Neutrophil (primary cell): ENCODE measurements at regions not wholly inside any gene's neighbourhood (a gene's known extent, or its start where the extent isn't known, plus 50 kb on each side); places are given as distances from the start of the nearest gene placed in this dataset.
"Not testable (repeated sequence)": the region's sequence is repeated elsewhere in the genome, so short reads cannot be mapped to it uniquely, and the experiment has no call there.

Experiments
- H3K27ac ChIP-seq: fragments of 200-600 bp; sonication (generic); 2 replicates; pipeline ENCODE4 v1.5.1; 2016; ENCODE audit warnings: mild to moderate bottlenecking, moderate library complexity
- H3K27me3 ChIP-seq: fragments of 200-600 bp; sonication (generic); 2 replicates; pipeline ENCODE4 v1.6.0; 2016; ENCODE audit warnings: mild to moderate bottlenecking
- H3K36me3 ChIP-seq: fragments of 200-600 bp; sonication (generic); 2 replicates; pipeline ENCODE4 v1.5.1; 2017
- H3K4me1 ChIP-seq, 2 experiments: fragments of 200-600 bp in 1 of 2; sonication (generic) in 1 of 2; 1 replicate in 1 of 2; 2 replicates in 1 of 2; pipeline versions ENCODE4 v1.5.1 to v1.6.1; 2013 to 2016; ENCODE audit warnings: low read depth in 1 of 2, low read length in 1 of 2, mild to moderate bottlenecking in 1 of 2, moderate library complexity in 1 of 2; ENCODE audit not compliant: control insufficient read depth in 1 of 2, insufficient read depth in 1 of 2
- H3K4me3 ChIP-seq, 2 experiments: fragments of 200-600 bp in 1 of 2; sonication (generic) in 1 of 2; 1 replicate in 1 of 2; 2 replicates in 1 of 2; pipeline ENCODE4 v1.5.1; 2013 to 2016; ENCODE audit warnings: low read depth in 1 of 2, low read length in 1 of 2, mild to moderate bottlenecking in 1 of 2, moderate library complexity in 1 of 2
- H3K9me3 ChIP-seq: fragments of 200-600 bp; sonication (generic); 2 replicates; pipeline ENCODE4 v1.5.1; 2016
- TF ChIP-seq, protein P1 (sequence below): fragments of 200-600 bp; sonication (generic); IDR thresholded peaks from 2 replicates; pipeline ENCODE4 v1.5.1; 2016; ENCODE audit warnings: antibody characterized with exemption

GRCh38 chr7:155935726-155936125 is 123.5 kb upstream of the SHH start:
- no peaks in the 10 kb centered on the region for H3K27me3 ChIP-seq
- H3K9me3 ChIP-seq = no peaks in the 10 kb centered on the region
- no peak overlapping the region for H3K27ac ChIP-seq
- TF ChIP-seq, protein P1, sequence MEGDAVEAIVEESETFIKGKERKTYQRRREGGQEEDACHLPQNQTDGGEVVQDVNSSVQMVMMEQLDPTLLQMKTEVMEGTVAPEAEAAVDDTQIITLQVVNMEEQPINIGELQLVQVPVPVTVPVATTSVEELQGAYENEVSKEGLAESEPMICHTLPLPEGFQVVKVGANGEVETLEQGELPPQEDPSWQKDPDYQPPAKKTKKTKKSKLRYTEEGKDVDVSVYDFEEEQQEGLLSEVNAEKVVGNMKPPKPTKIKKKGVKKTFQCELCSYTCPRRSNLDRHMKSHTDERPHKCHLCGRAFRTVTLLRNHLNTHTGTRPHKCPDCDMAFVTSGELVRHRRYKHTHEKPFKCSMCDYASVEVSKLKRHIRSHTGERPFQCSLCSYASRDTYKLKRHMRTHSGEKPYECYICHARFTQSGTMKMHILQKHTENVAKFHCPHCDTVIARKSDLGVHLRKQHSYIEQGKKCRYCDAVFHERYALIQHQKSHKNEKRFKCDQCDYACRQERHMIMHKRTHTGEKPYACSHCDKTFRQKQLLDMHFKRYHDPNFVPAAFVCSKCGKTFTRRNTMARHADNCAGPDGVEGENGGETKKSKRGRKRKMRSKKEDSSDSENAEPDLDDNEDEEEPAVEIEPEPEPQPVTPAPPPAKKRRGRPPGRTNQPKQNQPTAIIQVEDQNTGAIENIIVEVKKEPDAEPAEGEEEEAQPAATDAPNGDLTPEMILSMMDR = no peak
- no peaks in the 10 kb centered on the region for H3K4me1 ChIP-seq
- no peak overlapping the region for H3K4me3 ChIP-seq
- no peaks in the 10 kb centered on the region for H3K36me3 ChIP-seq

GRCh38 chr7:155935005-155935557 is 122.8 kb upstream of the SHH start:
- Histone ChIP-seq H3K4me3 (no peak overlapping the region), H3K4me1 (no peaks in the 10 kb centered on the region), H3K36me3 (no peaks in the 10 kb centered on the region), H3K27ac (no peak overlapping the region), H3K27me3 (no peaks in the 10 kb centered on the region), H3K9me3 (no peaks in the 10 kb centered on the region)
- TF ChIP-seq, protein P1 = no peak

GRCh38 chr7:155932324-155932723 is 120.1 kb upstream of the SHH start:
- H3K9me3 ChIP-seq, H3K4me1 ChIP-seq, H3K4me3 ChIP-seq, H3K27me3 ChIP-seq, H3K36me3 ChIP-seq, H3K27ac ChIP-seq: not testable (repeated sequence)

DNA sequence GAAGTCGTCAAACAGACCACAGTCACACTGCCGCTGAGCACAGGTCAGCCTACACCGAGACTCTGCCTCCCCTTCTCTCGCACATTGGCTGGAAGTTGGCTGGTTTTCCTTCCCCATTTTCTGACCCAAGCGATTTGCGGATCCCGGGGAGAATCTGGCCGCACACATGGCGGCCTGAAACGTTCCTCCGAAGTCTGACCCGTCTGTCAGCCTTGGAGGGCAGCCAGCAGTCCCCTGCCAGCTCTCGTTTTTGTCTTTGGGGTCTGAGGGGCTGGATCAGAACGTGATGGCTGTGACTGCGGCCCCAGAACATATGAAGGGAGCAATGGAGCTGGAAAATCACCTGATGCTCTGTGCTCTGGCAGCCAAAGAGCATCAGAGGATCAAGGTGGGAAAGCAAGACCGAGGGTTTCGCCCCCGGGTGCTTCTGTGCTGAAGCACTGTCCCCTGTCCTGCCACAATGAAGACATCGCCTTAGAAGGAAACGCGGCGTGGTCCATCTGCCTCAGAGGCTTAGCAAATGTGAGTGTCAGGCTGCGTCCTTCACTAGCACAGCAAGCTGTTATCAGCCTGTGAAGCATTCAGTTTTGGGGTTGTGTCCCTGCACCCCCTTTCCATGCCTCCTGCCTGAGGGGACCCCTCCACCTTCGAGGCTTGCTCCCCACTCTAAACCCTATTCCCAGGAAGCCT is 119.3 kb upstream of the SHH start:
- H3K4me3 ChIP-seq = no peak overlapping the region
- no peaks in the 10 kb centered on the region for H3K4me1 ChIP-seq
- no peaks in the 10 kb centered on the region for H3K27me3 ChIP-seq
- no peaks in the 10 kb centered on the region for H3K36me3 ChIP-seq
- TF ChIP-seq, protein P1 = no peak
- H3K27ac ChIP-seq = no peak overlapping the region
- H3K9me3 ChIP-seq = no peaks in the 10 kb centered on the region

GRCh38 chr7:155930527-155930926 is 118.3 kb upstream of the SHH start:
- no peaks in the 10 kb centered on the region for H3K27me3 ChIP-seq
- H3K36me3 ChIP-seq = no peaks in the 10 kb centered on the region
- no peak overlapping the region for H3K27ac ChIP-seq
- TF ChIP-seq, protein P1 = no peak
- H3K9me3 ChIP-seq = no peaks in the 10 kb centered on the region
- H3K4me3 ChIP-seq = no peak overlapping the region
- H3K4me1 ChIP-seq = no peaks in the 10 kb centered on the region

GRCh38 chr7:155930061-155930460 is 117.8 kb upstream of the SHH start:
- H3K9me3 ChIP-seq = no peaks in the 10 kb centered on the region
- H3K36me3 ChIP-seq = no peaks in the 10 kb centered on the region
- H3K27me3 ChIP-seq = no peaks in the 10 kb centered on the region
- TF ChIP-seq, protein P1 = no peak
- H3K4me3 ChIP-seq = no peak overlapping the region
- H3K4me1 ChIP-seq = no peaks in the 10 kb centered on the region
- H3K27ac ChIP-seq = no peak overlapping the region
